Fibroblast of lung (primary cell): ENCODE measurements at regions not wholly inside any gene's neighbourhood (a gene's known extent, or its start where the extent isn't known, plus 50 kb on each side); places are given as distances from the start of the nearest gene placed in this dataset.

Experiments
- DNase-seq, 2 donors: peaks; one replicate each; pipeline versions ENCODE4 v3.0.0 to v3.0.0-alpha.2; 2010; ENCODE audit warnings: low read depth in 2 of 2
- H2AFZ ChIP-seq: 2 replicates; pipeline ENCODE4 v1.5.1; 2012; ENCODE audit warnings: low read length, control low read depth, inconsistent platforms
- H3K27ac ChIP-seq: 2 replicates; pipeline ENCODE4 v1.5.1; 2011; ENCODE audit warnings: low read length, control low read depth; ENCODE audit not compliant: insufficient read depth
- H3K27me3 ChIP-seq: 2 replicates; pipeline ENCODE4 v1.5.1; 2011; ENCODE audit warnings: mild to moderate bottlenecking, low read length; ENCODE audit not compliant: control insufficient read depth, insufficient read depth
- H3K36me3 ChIP-seq: 2 replicates; pipeline ENCODE4 v1.5.1; 2011; ENCODE audit warnings: low read length; ENCODE audit not compliant: control insufficient read depth, insufficient read depth
- H3K4me1 ChIP-seq: 2 replicates; pipeline ENCODE4 v1.5.1; 2011; ENCODE audit warnings: low read length; ENCODE audit not compliant: control insufficient read depth, insufficient read depth; ENCODE audit errors: extremely low read depth
- H3K4me2 ChIP-seq: 2 replicates; pipeline ENCODE4 v1.5.1; 2011; ENCODE audit warnings: low read length, control low read depth; ENCODE audit not compliant: insufficient read depth; ENCODE audit errors: extremely low read depth
- H3K4me3 ChIP-seq, 4 experiments: fragments of 200-600 bp in 1 of 4; sonication (generic) in 1 of 4; replicated peaks in 1 of 4; 2 replicates each; pipeline ENCODE4 v1.5.1; 2011 to 2016; ENCODE audit warnings: low read length in 4 of 4, low read depth in 3 of 4, mild to moderate bottlenecking in 3 of 4, control low read depth in 2 of 4, inconsistent platforms in 1 of 4, mixed read lengths in 1 of 4; ENCODE audit not compliant: insufficient read depth in 1 of 4; ENCODE audit errors: control extremely low read depth in 1 of 4
- H3K79me2 ChIP-seq: 2 replicates; pipeline ENCODE4 v1.5.1; 2012; ENCODE audit warnings: mild to moderate bottlenecking, low read length, inconsistent platforms; ENCODE audit not compliant: control insufficient read depth, insufficient read depth
- H3K9ac ChIP-seq: 2 replicates; pipeline ENCODE4 v1.5.1; 2011; ENCODE audit warnings: mild to moderate bottlenecking, low read length, control low read depth; ENCODE audit not compliant: insufficient read depth
- H3K9me3 ChIP-seq: 2 replicates; pipeline ENCODE4 v1.5.1; 2012; ENCODE audit warnings: low read depth, low read length; ENCODE audit not compliant: control insufficient read depth, insufficient read depth
- H4K20me1 ChIP-seq: 2 replicates; pipeline ENCODE4 v1.5.1; 2011; ENCODE audit warnings: low read length; ENCODE audit not compliant: control insufficient read depth, insufficient read depth; ENCODE audit errors: extremely low read depth
- EZH2 ChIP-seq: IDR thresholded peaks from 2 replicates; pipeline ENCODE4 v1.5.1; 2012; ENCODE audit warnings: low read length, control low read depth, mild to moderate bottlenecking; ENCODE audit errors: missing control alignments
- TF ChIP-seq, protein P1 (sequence below), 2 donors: IDR thresholded peaks in 1 of 2; conservative IDR thresholded peaks in 1 of 2; 1 replicate in 1 of 2; 2 replicates in 1 of 2; pipeline ENCODE4 v1.5.1; 2011 to 2012; ENCODE audit warnings: low read length in 2 of 2, control low read depth in 1 of 2, inconsistent platforms in 1 of 2, low read depth in 1 of 2, mild to moderate bottlenecking in 1 of 2

DNA sequence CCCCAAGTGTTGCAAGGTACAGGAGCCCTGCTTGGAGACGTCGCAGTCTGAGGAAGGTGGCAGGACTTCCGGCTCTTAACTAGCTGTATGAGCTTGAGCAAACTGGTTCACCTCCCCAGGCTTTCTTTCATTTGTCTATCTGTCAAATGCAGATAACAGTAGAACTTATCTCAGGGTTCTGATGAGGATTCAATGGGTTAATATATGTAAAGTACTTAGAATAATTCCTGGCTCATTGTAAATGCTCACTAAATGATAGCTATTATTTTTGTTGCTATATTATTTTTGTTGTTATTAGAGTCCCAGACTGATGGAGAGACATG lies 108.5 kb upstream of the IPO9 start:
- no peak for DNase-seq
- Histone ChIP-seq H3K4me3 (no peak overlapping the region), H3K9ac (no peak overlapping the region), H3K36me3 (peaks cover 21% of the 10 kb centered on the region), H2AFZ (no peak overlapping the region), H3K27ac (peak overlapping the region; percentile 66), H3K27me3 (no peaks in the 10 kb centered on the region), H3K4me2 (no peak overlapping the region), H3K9me3 (no peaks in the 10 kb centered on the region), H3K79me2 (peaks cover 96% of the 10 kb centered on the region), H4K20me1 (no peaks in the 10 kb centered on the region), H3K4me1 (peaks cover 52% of the 10 kb centered on the region)
- TF ChIP-seq, protein P1, sequence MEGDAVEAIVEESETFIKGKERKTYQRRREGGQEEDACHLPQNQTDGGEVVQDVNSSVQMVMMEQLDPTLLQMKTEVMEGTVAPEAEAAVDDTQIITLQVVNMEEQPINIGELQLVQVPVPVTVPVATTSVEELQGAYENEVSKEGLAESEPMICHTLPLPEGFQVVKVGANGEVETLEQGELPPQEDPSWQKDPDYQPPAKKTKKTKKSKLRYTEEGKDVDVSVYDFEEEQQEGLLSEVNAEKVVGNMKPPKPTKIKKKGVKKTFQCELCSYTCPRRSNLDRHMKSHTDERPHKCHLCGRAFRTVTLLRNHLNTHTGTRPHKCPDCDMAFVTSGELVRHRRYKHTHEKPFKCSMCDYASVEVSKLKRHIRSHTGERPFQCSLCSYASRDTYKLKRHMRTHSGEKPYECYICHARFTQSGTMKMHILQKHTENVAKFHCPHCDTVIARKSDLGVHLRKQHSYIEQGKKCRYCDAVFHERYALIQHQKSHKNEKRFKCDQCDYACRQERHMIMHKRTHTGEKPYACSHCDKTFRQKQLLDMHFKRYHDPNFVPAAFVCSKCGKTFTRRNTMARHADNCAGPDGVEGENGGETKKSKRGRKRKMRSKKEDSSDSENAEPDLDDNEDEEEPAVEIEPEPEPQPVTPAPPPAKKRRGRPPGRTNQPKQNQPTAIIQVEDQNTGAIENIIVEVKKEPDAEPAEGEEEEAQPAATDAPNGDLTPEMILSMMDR (conservative IDR thresholded peaks at IDR 0.05 in 1 of 2, IDR thresholded peaks at IDR 0.05 in 1 of 2; ENCODE audit: low read depth in 1 of 2, low read length in 2 of 2), result no peak

DNA sequence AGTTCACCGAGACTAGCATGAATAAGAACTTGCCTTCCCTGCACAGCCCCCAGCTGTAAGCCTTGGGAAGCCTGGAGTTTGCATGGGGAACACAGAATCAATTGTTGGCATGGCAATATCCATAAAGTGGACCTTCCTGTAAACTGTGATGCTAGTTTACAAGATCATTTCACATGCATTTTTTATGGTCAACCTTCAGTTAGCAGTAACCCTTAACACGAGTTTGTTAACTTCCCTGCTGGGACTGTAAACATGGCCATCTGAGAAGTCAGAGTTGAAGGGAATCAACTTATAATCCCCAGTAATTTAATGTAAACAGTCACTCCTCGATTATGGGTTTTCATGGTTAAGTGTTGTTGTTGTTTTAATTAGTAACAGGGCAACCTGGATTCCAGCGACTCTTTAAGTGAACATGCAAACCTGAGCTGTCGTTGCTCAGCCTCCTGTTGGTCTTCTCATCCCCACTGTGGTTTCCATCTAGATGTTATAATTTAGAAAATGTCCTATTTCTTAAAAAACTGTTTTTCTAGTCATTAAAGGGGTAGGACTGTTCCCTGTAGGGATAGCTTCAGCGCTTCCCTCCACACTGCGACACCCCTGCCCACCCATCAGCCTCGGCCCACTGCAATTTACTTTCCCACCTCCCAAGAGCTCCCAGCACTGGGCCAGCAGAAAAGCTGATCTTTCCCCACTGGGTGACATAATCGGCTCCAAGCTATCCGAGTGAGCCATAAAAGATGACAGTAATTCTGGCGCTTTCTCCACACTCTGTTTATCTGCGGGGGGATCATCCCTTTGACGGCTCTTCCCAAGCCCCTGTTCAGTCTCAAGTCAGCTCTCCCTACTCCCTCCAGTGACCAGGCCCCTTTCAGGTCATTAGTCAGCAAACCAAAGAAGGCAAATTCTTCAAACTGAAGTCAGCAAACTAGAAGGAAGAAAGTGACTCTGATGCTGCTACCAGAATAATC lies 107.6 kb upstream of the IPO9 start:
- H3K4me3 ChIP-seq, result no peak overlapping the region
- TF ChIP-seq, protein P1 (conservative IDR thresholded peaks at IDR 0.05 in 1 of 2, IDR thresholded peaks at IDR 0.05 in 1 of 2; ENCODE audit: low read depth in 1 of 2, low read length in 2 of 2), result no peak
- H3K79me2 ChIP-seq, result peaks cover 95% of the 10 kb centered on the region
- H3K9me3 ChIP-seq, result no peaks in the 10 kb centered on the region
- no peak overlapping the region for H2AFZ ChIP-seq
- H3K27ac ChIP-seq, result peak overlapping the region; percentile 66
- peak; percentile 65 to 81 for DNase-seq
- peak overlapping the region; percentile 38 for H3K9ac ChIP-seq
- peaks cover 46% of the 10 kb centered on the region for H3K4me1 ChIP-seq
- no peaks in the 10 kb centered on the region for H3K27me3 ChIP-seq
- no peaks in the 10 kb centered on the region for H4K20me1 ChIP-seq
- peaks cover 20% of the 10 kb centered on the region for H3K36me3 ChIP-seq
- H3K4me2 ChIP-seq, result no peak overlapping the region

DNA sequence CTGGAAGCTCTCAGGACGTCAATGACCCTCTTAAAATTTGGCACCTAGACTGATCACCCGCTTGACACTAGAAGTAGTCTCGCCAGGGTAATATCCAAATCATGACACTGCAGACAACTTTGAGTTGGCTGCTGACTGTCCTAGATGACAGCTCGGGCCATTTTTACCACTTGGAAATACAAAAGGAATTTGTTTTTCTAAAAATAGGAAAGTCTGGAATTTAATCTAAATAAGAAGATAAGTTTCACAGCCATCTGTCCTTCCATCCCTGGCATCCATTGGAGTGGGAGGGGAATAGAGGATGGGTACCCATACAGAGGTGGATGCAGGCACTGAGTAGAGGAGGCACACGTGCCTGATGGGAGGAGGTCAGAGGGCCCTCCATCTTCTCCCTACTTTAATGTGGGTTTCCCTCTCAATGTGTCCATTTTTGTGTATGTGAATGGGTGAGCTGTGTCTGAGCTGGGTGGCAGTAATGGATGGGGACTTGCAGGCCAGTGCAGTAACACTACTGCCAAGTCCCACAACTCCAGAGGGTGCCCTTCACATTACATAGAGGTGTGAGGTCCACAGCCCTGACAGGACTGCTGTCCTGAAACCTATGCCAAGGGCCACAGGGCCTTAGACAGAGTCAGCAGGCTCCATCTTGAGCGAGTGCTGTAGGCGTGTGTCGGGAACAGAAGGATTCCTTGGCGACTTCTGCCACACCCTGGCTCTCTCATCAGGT lies 104.8 kb upstream of the IPO9 start:
- Histone ChIP-seq H3K27ac (peak overlapping the region; percentile 30), H3K79me2 (peaks cover 96% of the 10 kb centered on the region), H3K4me1 (peaks cover 38% of the 10 kb centered on the region), H3K4me3 (no peak overlapping the region), H3K9ac (no peak overlapping the region), H3K9me3 (no peaks in the 10 kb centered on the region), H4K20me1 (peaks cover 7% of the 10 kb centered on the region), H3K27me3 (no peaks in the 10 kb centered on the region), H3K4me2 (peak overlapping the region; percentile 11), H2AFZ (no peak overlapping the region), H3K36me3 (peaks cover 7% of the 10 kb centered on the region)
- TF ChIP-seq, protein P1 (conservative IDR thresholded peaks at IDR 0.05 in 1 of 2, IDR thresholded peaks at IDR 0.05 in 1 of 2; ENCODE audit: low read depth in 1 of 2, low read length in 2 of 2), result no peak
- TF ChIP-seq EZH2, result no peak
- DNase-seq, result no peak
